Endodermal cell (in vitro differentiated cells): ENCODE measurements at regions not wholly inside any gene's neighbourhood (a gene's known extent, or its start where the extent isn't known, plus 50 kb on each side); places are given as distances from the start of the nearest gene placed in this dataset.

Experiments
- DNase-seq: peaks from one replicate; pipeline ENCODE4 v3.0.0-alpha.2; 2017
- H3K27ac ChIP-seq: 2 replicates; pipeline ENCODE4 v1.5.1; 2013; ENCODE audit warnings: mild to moderate bottlenecking, low read depth, low read length, moderate library complexity
- H3K27me3 ChIP-seq: 2 replicates; pipeline ENCODE4 v1.6.1; 2013; ENCODE audit warnings: mild to moderate bottlenecking, low read length, moderate library complexity; ENCODE audit not compliant: insufficient read depth, control insufficient read depth, poor library complexity, severe bottlenecking
- H3K36me3 ChIP-seq: 2 replicates; pipeline ENCODE4 v1.7.0; 2013; ENCODE audit warnings: mild to moderate bottlenecking, low read length, moderate library complexity; ENCODE audit not compliant: control insufficient read depth, insufficient read depth
- H3K4me1 ChIP-seq: one replicate; pipeline ENCODE4 v1.7.0; 2013; ENCODE audit warnings: low read length; ENCODE audit not compliant: control insufficient read depth, insufficient read depth
- H3K4me3 ChIP-seq: 2 replicates; pipeline ENCODE4 v1.5.1; 2013; ENCODE audit warnings: mild to moderate bottlenecking, low read length, moderate library complexity
- H3K9ac ChIP-seq: 2 replicates; pipeline ENCODE4 v1.6.1; 2013; ENCODE audit warnings: mild to moderate bottlenecking, low read length, moderate library complexity; ENCODE audit not compliant: poor library complexity, severe bottlenecking; ENCODE audit errors: extremely low read depth
- H3K9me3 ChIP-seq: 2 replicates; pipeline ENCODE4 v1.6.1; 2013; ENCODE audit warnings: mild to moderate bottlenecking, low read length, moderate library complexity; ENCODE audit not compliant: control insufficient read depth
- H3K27ac Mint-ChIP-seq: 2 replicates; pipeline ENCODE4 v1.8.0; 2020; ENCODE audit warnings: mixed read lengths
- H3K27me3 Mint-ChIP-seq: 2 replicates; pipeline ENCODE4 v1.8.0; 2021; ENCODE audit warnings: mild to moderate bottlenecking, mixed read lengths; ENCODE audit not compliant: insufficient read depth
- H3K36me3 Mint-ChIP-seq: 2 replicates; pipeline ENCODE4 v1.8.0; 2020; ENCODE audit warnings: low read depth, mixed read lengths
- H3K4me1 Mint-ChIP-seq: 2 replicates; pipeline ENCODE4 v1.8.0; 2020; ENCODE audit warnings: mixed read lengths
- H3K4me3 Mint-ChIP-seq: 2 replicates; pipeline ENCODE4 v1.8.0; 2020; ENCODE audit warnings: mild to moderate bottlenecking, moderate library complexity, mixed read lengths
- H3K9me3 Mint-ChIP-seq: 2 replicates; pipeline ENCODE4 v1.8.0; 2020; ENCODE audit warnings: mild to moderate bottlenecking, mixed read lengths
- WGBS, 2 experiments: methylation state at CpG; one replicate each; pipeline versions ENCODE4 v1.1.5 to v1.1.7; 2013; ENCODE audit warnings: missing lambda C conversion rate in 2 of 2, mixed read lengths in 1 of 2; ENCODE audit not compliant: insufficient coverage in 1 of 2, insufficient read length in 1 of 2; 5-methylcytosine and 5-hydroxymethylcytosine counted together
- TF ChIP-seq, protein P1 (sequence below): fragments of 200-600 bp; sonication (generic); conservative IDR thresholded peaks from 2 replicates; pipeline ENCODE4 v1.5.0; 2021; ENCODE audit warnings: antibody characterized with exemption, mild to moderate bottlenecking

DNA sequence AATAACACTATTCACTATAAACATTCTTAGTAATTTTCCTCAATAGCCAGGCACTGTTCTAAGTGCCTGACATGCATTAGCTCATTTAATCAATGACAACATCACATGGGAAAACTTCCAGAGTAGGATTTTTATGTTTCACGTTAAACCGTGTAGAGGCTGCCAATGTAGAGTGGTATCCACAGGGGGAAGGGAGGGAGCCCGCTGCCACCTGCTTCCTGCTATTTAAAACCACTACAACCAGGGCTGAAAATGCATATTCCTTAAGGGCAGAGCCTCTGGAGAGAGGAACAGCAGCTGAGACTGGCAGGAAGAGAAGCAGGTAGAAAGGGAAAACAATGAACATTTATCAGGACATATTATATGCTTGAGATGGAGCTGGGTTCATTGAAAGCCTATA lies 684.3 kb upstream of the AUTS2 start:
- H3K4me3 Mint-ChIP-seq, result no peak overlapping the region
- H3K27me3 Mint-ChIP-seq, result no peaks in the 10 kb centered on the region
- H3K36me3 Mint-ChIP-seq, result peaks cover 6% of the 10 kb centered on the region
- H3K4me1 ChIP-seq, result no peaks in the 10 kb centered on the region
- no peak overlapping the region for H3K9ac ChIP-seq
- H3K27ac Mint-ChIP-seq, result no peak overlapping the region
- H3K4me1 Mint-ChIP-seq, result peaks cover 5% of the 10 kb centered on the region
- H3K4me3 ChIP-seq, result no peak overlapping the region
- peaks cover 29% of the 10 kb centered on the region for H3K9me3 ChIP-seq
- WGBS, 2 experiments, result 87% methylated on average over 3 of the region's 3 CpGs; no CpG with 5 or more reads in 1 of the 2 experiments
- H3K9me3 Mint-ChIP-seq, result peaks cover 53% of the 10 kb centered on the region
- no peaks in the 10 kb centered on the region for H3K36me3 ChIP-seq
- no peaks in the 10 kb centered on the region for H3K27me3 ChIP-seq
- TF ChIP-seq, protein P1, sequence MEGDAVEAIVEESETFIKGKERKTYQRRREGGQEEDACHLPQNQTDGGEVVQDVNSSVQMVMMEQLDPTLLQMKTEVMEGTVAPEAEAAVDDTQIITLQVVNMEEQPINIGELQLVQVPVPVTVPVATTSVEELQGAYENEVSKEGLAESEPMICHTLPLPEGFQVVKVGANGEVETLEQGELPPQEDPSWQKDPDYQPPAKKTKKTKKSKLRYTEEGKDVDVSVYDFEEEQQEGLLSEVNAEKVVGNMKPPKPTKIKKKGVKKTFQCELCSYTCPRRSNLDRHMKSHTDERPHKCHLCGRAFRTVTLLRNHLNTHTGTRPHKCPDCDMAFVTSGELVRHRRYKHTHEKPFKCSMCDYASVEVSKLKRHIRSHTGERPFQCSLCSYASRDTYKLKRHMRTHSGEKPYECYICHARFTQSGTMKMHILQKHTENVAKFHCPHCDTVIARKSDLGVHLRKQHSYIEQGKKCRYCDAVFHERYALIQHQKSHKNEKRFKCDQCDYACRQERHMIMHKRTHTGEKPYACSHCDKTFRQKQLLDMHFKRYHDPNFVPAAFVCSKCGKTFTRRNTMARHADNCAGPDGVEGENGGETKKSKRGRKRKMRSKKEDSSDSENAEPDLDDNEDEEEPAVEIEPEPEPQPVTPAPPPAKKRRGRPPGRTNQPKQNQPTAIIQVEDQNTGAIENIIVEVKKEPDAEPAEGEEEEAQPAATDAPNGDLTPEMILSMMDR, result no peak
- DNase-seq, result no peak
- H3K27ac ChIP-seq, result no peak overlapping the region

DNA sequence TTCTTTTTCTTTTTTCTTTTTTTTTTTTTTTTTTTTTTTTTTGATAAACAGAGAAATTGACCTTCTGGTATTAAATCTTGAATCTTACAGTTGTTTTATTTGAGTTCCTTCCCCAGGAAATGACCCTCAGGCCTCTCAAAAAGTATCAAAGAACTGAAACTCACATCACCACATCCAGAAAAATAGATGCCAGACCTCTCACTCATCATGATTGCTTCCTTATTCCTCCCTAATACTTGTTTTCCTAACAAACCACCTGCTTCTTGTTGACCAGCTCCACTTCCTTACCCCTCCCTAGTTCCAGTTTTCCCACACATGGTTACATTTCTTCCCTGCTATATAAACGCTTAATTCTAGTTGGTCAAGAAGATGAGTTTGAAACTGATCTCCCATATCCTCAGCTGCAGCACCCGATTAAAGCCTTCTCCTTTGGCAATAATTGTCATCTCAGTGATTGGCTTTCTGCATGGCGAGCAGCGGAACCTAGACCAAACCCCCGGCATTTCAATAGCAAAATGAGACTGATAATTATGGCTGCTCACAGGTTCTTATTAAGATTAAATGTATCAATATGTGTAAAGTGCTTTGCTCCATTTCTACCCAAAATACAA lies 681.1 kb upstream of the AUTS2 start:
- no peaks in the 10 kb centered on the region for H3K36me3 ChIP-seq
- Mint-ChIP-seq H3K4me1 (peaks cover 5% of the 10 kb centered on the region), H3K9me3 (peaks cover 70% of the 10 kb centered on the region), H3K36me3 (peaks cover 15% of the 10 kb centered on the region), H3K27me3 (peaks cover 6% of the 10 kb centered on the region), H3K27ac (no peak overlapping the region), H3K4me3 (no peak overlapping the region)
- no peaks in the 10 kb centered on the region for H3K4me1 ChIP-seq
- no peaks in the 10 kb centered on the region for H3K27me3 ChIP-seq
- WGBS, 2 experiments, result 92% methylated on average over 5 of the region's 5 CpGs; no CpG with 5 or more reads in 1 of the 2 experiments
- TF ChIP-seq, protein P1, result no peak
- H3K4me3 ChIP-seq, result no peak overlapping the region
- no peak for DNase-seq
- H3K27ac ChIP-seq, result no peak overlapping the region
- H3K9ac ChIP-seq, result no peak overlapping the region
- H3K9me3 ChIP-seq, result peaks cover 38% of the 10 kb centered on the region

DNA sequence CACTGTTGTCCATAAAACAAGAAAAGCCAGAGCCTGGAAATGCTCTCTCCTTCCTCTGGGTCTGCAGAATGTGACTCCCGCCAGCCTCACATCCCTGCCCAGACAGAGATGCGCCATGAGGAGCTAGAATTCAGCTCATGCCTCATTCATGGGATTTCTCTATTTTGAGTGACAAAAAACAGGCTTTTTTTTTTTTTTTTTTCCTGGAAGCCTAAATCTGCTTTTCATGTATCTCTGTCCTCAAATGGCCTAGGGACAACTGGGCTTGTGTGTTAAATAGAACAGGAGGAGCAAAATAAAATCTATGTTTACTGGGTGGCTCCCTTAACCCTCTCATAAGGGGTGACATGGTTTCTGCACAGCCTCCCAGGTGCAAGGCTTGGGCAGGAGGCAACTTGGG lies 679.7 kb upstream of the AUTS2 start:
- Mint-ChIP-seq H3K36me3 (peaks cover 15% of the 10 kb centered on the region), H3K27ac (no peak overlapping the region), H3K4me1 (peaks cover 2% of the 10 kb centered on the region), H3K4me3 (no peak overlapping the region), H3K9me3 (peaks cover 80% of the 10 kb centered on the region), H3K27me3 (peaks cover 6% of the 10 kb centered on the region)
- Histone ChIP-seq H3K27ac (no peak overlapping the region), H3K9ac (no peak overlapping the region), H3K27me3 (no peaks in the 10 kb centered on the region), H3K4me3 (no peak overlapping the region), H3K9me3 (peaks cover 51% of the 10 kb centered on the region), H3K4me1 (no peaks in the 10 kb centered on the region), H3K36me3 (no peaks in the 10 kb centered on the region)
- TF ChIP-seq, protein P1, result no peak
- 94 to 100% methylated on average over 2 of the region's 2 CpGs for WGBS, 2 experiments
- no peak for DNase-seq
